Naive thymus-derived CD4-positive, alpha-beta T cell (primary cell): ENCODE measurements at regions not wholly inside any gene's neighbourhood (a gene's known extent, or its start where the extent isn't known, plus 50 kb on each side); places are given as distances from the start of the nearest gene placed in this dataset.

Source experiments
- ATAC-seq: fragments of 150-1000 bp; cut with Tn5 transposase; 2 replicates; pipeline ENCODE4 v1.10.0; 2021; ENCODE audit warnings: mild to moderate bottlenecking, moderate library complexity
- CTCF ChIA-PET: fragments of 350-600 bp; sonication (Branson Sonifier 250); formaldehyde crosslinking; loops from one replicate; lab custom pipeline; 2021; ENCODE audit warnings: antibody characterized with exemption; lab: Charles Lee
- POLR2A ChIA-PET: fragments of 350-600 bp; sonication (Branson Sonifier 250); formaldehyde crosslinking; loops from one replicate; lab custom pipeline; 2021; ENCODE audit warnings: antibody characterized with exemption, inconsistent platforms; lab: Charles Lee
- DNase-seq, 9 donors: peaks; one replicate each; pipeline versions ENCODE4 v3.0.0 to v3.0.0-alpha.2; 2020 to 2022; ENCODE audit warnings: mixed read lengths in 1 of 9
- H3K27ac ChIP-seq: one replicate; pipeline ENCODE4 v1.7.0; 2013; ENCODE audit warnings: mild to moderate bottlenecking, low read depth, low read length, moderate library complexity
- H3K27me3 ChIP-seq, 2 donors: one replicate each; pipeline ENCODE4 v1.7.0; 2013; ENCODE audit warnings: low read length in 2 of 2, mild to moderate bottlenecking in 2 of 2, moderate library complexity in 2 of 2; ENCODE audit not compliant: control insufficient read depth in 2 of 2, insufficient read depth in 2 of 2
- H3K36me3 ChIP-seq, 3 experiments: 1 replicate in 2 of 3; 2 replicates in 1 of 3; pipeline ENCODE4 v1.7.0; 2013; ENCODE audit warnings: low read length in 3 of 3, mild to moderate bottlenecking in 3 of 3, moderate library complexity in 1 of 3; ENCODE audit not compliant: insufficient read depth in 3 of 3, control insufficient read depth in 2 of 3
- H3K4me1 ChIP-seq, 2 donors: one replicate each; pipeline ENCODE4 v1.7.0; 2013; ENCODE audit warnings: low read length in 2 of 2, mild to moderate bottlenecking in 2 of 2, moderate library complexity in 1 of 2; ENCODE audit not compliant: control insufficient read depth in 2 of 2, insufficient read depth in 2 of 2
- H3K4me3 ChIP-seq: 2 replicates; pipeline ENCODE4 v1.7.0; 2013; ENCODE audit warnings: mild to moderate bottlenecking, low read length
- H3K9me3 ChIP-seq, 3 experiments: 1 replicate in 2 of 3; 2 replicates in 1 of 3; pipeline ENCODE4 v1.7.0; 2013; ENCODE audit warnings: low read length in 3 of 3; ENCODE audit not compliant: control insufficient read depth in 2 of 3
- H3K27ac Mint-ChIP-seq, 9 donors: one replicate each; pipeline ENCODE4 v1.8.0; 2020 to 2022; ENCODE audit warnings: mixed read lengths in 9 of 9, mild to moderate bottlenecking in 8 of 9, moderate library complexity in 5 of 9, inconsistent platforms in 2 of 9
- H3K27me3 Mint-ChIP-seq, 5 donors: one replicate each; pipeline ENCODE4 v1.8.0; 2021 to 2022; ENCODE audit warnings: mixed read lengths in 5 of 5, mild to moderate bottlenecking in 1 of 5
- H3K36me3 Mint-ChIP-seq, 5 donors: one replicate each; pipeline ENCODE4 v1.8.0; 2020 to 2022; ENCODE audit warnings: mixed read lengths in 5 of 5, mild to moderate bottlenecking in 3 of 5, inconsistent platforms in 1 of 5
- H3K4me1 Mint-ChIP-seq, 7 donors: one replicate each; pipeline ENCODE4 v1.8.0; 2020 to 2022; ENCODE audit warnings: mixed read lengths in 7 of 7, mild to moderate bottlenecking in 3 of 7, inconsistent platforms in 1 of 7
- H3K4me3 Mint-ChIP-seq, 10 donors: one replicate each; pipeline ENCODE4 v1.8.0; 2020 to 2022; ENCODE audit warnings: mild to moderate bottlenecking in 10 of 10, mixed read lengths in 10 of 10, moderate library complexity in 6 of 10, inconsistent platforms in 2 of 10
- H3K9me3 Mint-ChIP-seq, 11 donors: one replicate each; pipeline ENCODE4 v1.8.0; 2020 to 2022; ENCODE audit warnings: mixed read lengths in 11 of 11, mild to moderate bottlenecking in 4 of 11, inconsistent platforms in 1 of 11, moderate library complexity in 1 of 11
- intact Hi-C, 2 donors: fragments of 100-400 bp; cut with micrococcal nuclease; formaldehyde crosslinking; loops; one replicate each; pipeline ENCODE4 v1.15.1; 2023

DNA sequence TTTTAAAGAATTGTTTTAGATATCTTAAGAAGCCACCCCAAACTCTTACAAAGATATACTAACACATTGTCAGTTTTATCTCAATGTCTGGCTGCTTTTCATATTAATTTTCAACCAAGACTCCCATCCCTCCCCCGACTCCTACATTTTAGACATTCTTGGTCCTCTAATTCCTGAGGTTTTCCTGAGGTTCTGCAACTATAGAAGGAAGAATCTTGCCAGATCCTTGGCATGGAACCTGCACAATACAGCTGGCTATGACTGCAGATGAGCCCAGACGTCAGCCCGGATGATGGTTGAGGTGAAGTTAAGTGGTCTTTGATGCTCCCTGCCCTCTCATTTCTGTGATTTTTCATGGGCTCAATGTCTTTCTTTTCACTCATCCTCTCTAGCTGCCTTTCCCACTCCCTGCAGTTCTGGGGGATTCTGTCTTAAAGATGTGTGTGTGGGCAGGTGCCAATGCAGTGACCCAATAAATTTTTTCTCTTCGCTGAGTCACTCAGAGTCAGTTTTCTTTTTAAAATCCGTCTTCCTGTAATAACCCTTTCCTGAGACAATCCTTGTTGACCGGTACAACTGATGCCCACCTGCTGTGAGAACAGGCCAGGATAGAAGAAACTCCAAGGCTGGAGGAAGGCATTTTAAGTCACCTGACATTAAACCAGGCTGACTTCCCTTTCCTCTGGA lies 237.8 kb upstream of the GAS1 start:
- Mint-ChIP-seq H3K9me3 (peaks cover 0 to 21% (median 6%) of the 10 kb centered on the region in 11 donors), H3K4me1 (no peaks in the 10 kb centered on the region), H3K4me3 (no peak overlapping the region), H3K27ac (no peak overlapping the region), H3K27me3 (peaks cover 2 to 29% (median 27%) of the 10 kb centered on the region in 5 donors), H3K36me3 (peaks cover 0 to 6% (median 0%) of the 10 kb centered on the region in 5 donors)
- no peaks in the 10 kb centered on the region for H3K9me3 ChIP-seq
- H3K4me1 ChIP-seq = no peaks in the 10 kb centered on the region
- intact Hi-C loops = no loop called here
- CTCF ChIA-PET = no interaction called here
- no peak overlapping the region for H3K27ac ChIP-seq
- DNase-seq (no peak), ATAC-seq (no peak)
- H3K4me3 ChIP-seq = no peak overlapping the region
- H3K27me3 ChIP-seq = no peaks in the 10 kb centered on the region
- H3K36me3 ChIP-seq = no peaks in the 10 kb centered on the region
- POLR2A ChIA-PET = no interaction called here

DNA sequence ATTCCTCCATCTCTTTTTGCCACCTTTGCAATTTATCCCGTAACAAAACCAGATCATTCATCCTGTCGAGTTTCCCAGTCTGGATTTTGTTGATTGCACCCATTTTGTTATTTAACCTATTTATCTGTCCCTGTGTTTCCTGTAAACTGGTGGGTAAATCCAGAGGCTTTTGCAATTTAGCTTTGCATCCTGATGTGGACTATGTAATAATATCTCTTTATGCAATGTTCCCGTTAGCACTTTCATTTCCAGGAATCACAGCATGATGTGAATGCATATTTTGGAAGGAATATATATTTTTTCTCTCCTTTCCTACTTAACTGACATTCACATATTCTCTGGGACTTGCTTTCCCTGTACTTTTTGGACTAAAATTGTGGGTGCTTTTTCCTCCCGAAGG lies 240.3 kb upstream of the GAS1 start:
- H3K36me3 ChIP-seq = no peaks in the 10 kb centered on the region
- no peak overlapping the region for H3K4me3 Mint-ChIP-seq
- H3K4me1 ChIP-seq = no peaks in the 10 kb centered on the region
- no peak overlapping the region for H3K27ac ChIP-seq
- no peaks in the 10 kb centered on the region for H3K9me3 ChIP-seq
- intact Hi-C loops = no loop called here
- H3K9me3 Mint-ChIP-seq = peaks cover 0 to 13% (median under 1%) of the 10 kb centered on the region in 11 donors
- CTCF ChIA-PET = no interaction called here
- ATAC-seq (no peak), DNase-seq (no peak)
- H3K4me3 ChIP-seq = no peak overlapping the region
- H3K27ac Mint-ChIP-seq = no peak overlapping the region
- POLR2A ChIA-PET = no interaction called here
- peaks cover 2 to 29% (median 27%) of the 10 kb centered on the region in 5 donors for H3K27me3 Mint-ChIP-seq
- H3K36me3 Mint-ChIP-seq = peaks cover 0 to 6% (median 0%) of the 10 kb centered on the region in 5 donors
- H3K27me3 ChIP-seq = no peaks in the 10 kb centered on the region
- no peaks in the 10 kb centered on the region for H3K4me1 Mint-ChIP-seq

- ATAC-seq = no peak
- CTCF ChIA-PET = no interaction called here
- POLR2A ChIA-PET = no interaction called here
- no peak for DNase-seq
- Histone ChIP-seq H3K4me1 (no peaks in the 10 kb centered on the region), H3K36me3 (no peaks in the 10 kb centered on the region), H3K4me3 (no peak overlapping the region), H3K27me3 (no peaks in the 10 kb centered on the region), H3K27ac (no peak overlapping the region), H3K9me3 (no peaks in the 10 kb centered on the region)
- no peaks in the 10 kb centered on the region for H3K4me1 Mint-ChIP-seq
- H3K9me3 Mint-ChIP-seq = peaks cover 0 to 7% (median 0%) of the 10 kb centered on the region in 11 donors
- no peak overlapping the region for H3K27ac Mint-ChIP-seq
- intact Hi-C loops = no loop called here
- peaks cover 0 to 30% (median 28%) of the 10 kb centered on the region in 5 donors for H3K27me3 Mint-ChIP-seq
- H3K4me3 Mint-ChIP-seq = no peak overlapping the region
- H3K36me3 Mint-ChIP-seq = peaks cover 0 to 6% (median 0%) of the 10 kb centered on the region in 5 donors
Measured at GRCh38 chr9:87189006-87189405, 241.7 kb upstream of the GAS1 start.

GRCh38 chr9:87193151-87193550 lies 245.8 kb upstream of the GAS1 start:
- H3K27ac Mint-ChIP-seq = no peak overlapping the region
- peaks cover 0 to 7% (median 0%) of the 10 kb centered on the region in 7 donors for H3K4me1 Mint-ChIP-seq
- H3K9me3 Mint-ChIP-seq = peaks cover 0 to 2% (median 0%) of the 10 kb centered on the region in 11 donors
- intact Hi-C loops = no loop called here
- CTCF ChIA-PET = no interaction called here
- H3K36me3 ChIP-seq = no peaks in the 10 kb centered on the region
- no peak overlapping the region for H3K4me3 ChIP-seq
- H3K4me3 Mint-ChIP-seq = no peak overlapping the region
- POLR2A ChIA-PET = no interaction called here
- no peaks in the 10 kb centered on the region for H3K4me1 ChIP-seq
- H3K27ac ChIP-seq = no peak overlapping the region
- peaks cover 0 to 6% (median 0%) of the 10 kb centered on the region in 5 donors for H3K36me3 Mint-ChIP-seq
- H3K27me3 Mint-ChIP-seq = peaks cover 8 to 39% (median 34%) of the 10 kb centered on the region in 5 donors
- no peaks in the 10 kb centered on the region for H3K9me3 ChIP-seq
- ATAC-seq = no peak
- no peaks in the 10 kb centered on the region for H3K27me3 ChIP-seq
- no peak for DNase-seq

GRCh38 chr9:87193925-87194868 lies 246.9 kb upstream of the GAS1 start:
- Mint-ChIP-seq H3K27ac (no peak overlapping the region), H3K9me3 (peaks cover 0 to 2% (median 0%) of the 10 kb centered on the region in 11 donors), H3K27me3 (peaks cover 8 to 36% (median 32%) of the 10 kb centered on the region in 5 donors), H3K4me1 (peaks cover 0 to 7% (median 0%) of the 10 kb centered on the region in 7 donors), H3K36me3 (no peaks in the 10 kb centered on the region), H3K4me3 (no peak overlapping the region)
- Histone ChIP-seq H3K36me3 (no peaks in the 10 kb centered on the region), H3K27me3 (no peaks in the 10 kb centered on the region), H3K9me3 (no peaks in the 10 kb centered on the region), H3K27ac (no peak overlapping the region), H3K4me3 (no peak overlapping the region), H3K4me1 (no peaks in the 10 kb centered on the region)
- intact Hi-C loops = no loop called here
- DNase-seq (no peak), ATAC-seq (no peak)
- ChIA-PET CTCF (no interaction called here), POLR2A (no interaction called here)

DNA sequence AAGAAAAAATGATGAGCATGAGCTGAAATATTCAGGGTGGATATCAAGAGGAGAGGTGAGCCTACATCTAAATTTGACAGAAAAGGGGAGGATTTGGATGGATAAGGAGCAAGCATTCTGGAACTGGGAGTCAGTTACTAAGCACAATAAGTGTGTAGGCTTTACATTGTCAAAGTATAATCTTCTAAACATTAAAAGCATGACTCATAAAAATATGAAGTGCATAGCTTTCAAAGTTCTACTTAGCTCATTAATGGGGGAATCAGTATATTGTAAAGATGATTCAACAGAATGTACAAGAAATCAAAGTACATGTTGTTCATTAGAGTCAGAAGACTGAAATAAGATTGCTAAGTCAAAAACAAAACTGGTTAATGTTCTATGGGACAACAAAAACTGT lies 248.0 kb upstream of the GAS1 start:
- H3K27ac ChIP-seq = no peak overlapping the region
- no peak overlapping the region for H3K4me3 Mint-ChIP-seq
- intact Hi-C loops = no loop called here
- H3K9me3 Mint-ChIP-seq = peaks cover 0 to 2% (median 0%) of the 10 kb centered on the region in 11 donors
- no peaks in the 10 kb centered on the region for H3K36me3 Mint-ChIP-seq
- no peak for DNase-seq
- H3K4me3 ChIP-seq = no peak overlapping the region
- peaks cover 0 to 7% (median 0%) of the 10 kb centered on the region in 7 donors for H3K4me1 Mint-ChIP-seq
- H3K36me3 ChIP-seq = no peaks in the 10 kb centered on the region
- ChIA-PET CTCF (no interaction called here), POLR2A (no interaction called here)
- no peaks in the 10 kb centered on the region for H3K9me3 ChIP-seq
- H3K4me1 ChIP-seq = no peaks in the 10 kb centered on the region
- no peak for ATAC-seq
- no peak overlapping the region for H3K27ac Mint-ChIP-seq
- H3K27me3 ChIP-seq = no peaks in the 10 kb centered on the region
- peaks cover 8 to 41% (median 32%) of the 10 kb centered on the region in 5 donors for H3K27me3 Mint-ChIP-seq
